H1 (cell line): ENCODE measurements at regions not wholly inside any gene's neighbourhood (a gene's known extent, or its start where the extent isn't known, plus 50 kb on each side); places are given as distances from the start of the nearest gene placed in this dataset.
A peak's percentile ranks its signal among the peaks of the same experiment; 100 is the strongest.

Experiments used
- CTCF ChIA-PET: fragments of 300-600 bp; sonication (Branson Sonifier 250); formaldehyde crosslinking; loops from one replicate; lab custom pipeline; 2021; ENCODE audit not compliant: partially characterized antibody; lab: Charles Lee
- POLR2A ChIA-PET: fragments of 300-600 bp; sonication (Branson Sonifier 250); formaldehyde crosslinking; loops from one replicate; lab custom pipeline; 2021; ENCODE audit warnings: inconsistent platforms; ENCODE audit not compliant: partially characterized antibody; lab: Charles Lee
- DNase-seq, 2 experiments: peaks; one replicate each; pipeline versions ENCODE4 v3.0.0 to v3.0.0-alpha.2; 2010 to 2022; ENCODE audit warnings: low spot score in 2 of 2, low read depth in 1 of 2, mixed read lengths in 1 of 2
- FAIRE-seq: peaks from 2 replicates; lab custom pipeline; 2011; peaks lifted over from hg19 to GRCh38; lab: Jason Lieb, UNC
- H2AFZ ChIP-seq: 2 replicates; pipeline ENCODE4 v1.8.1; 2012; ENCODE audit warnings: low read length, inconsistent platforms
- H2AK5ac ChIP-seq: 2 replicates; pipeline ENCODE4 v1.6.1; 2013; ENCODE audit warnings: low read depth, low read length
- H2BK120ac ChIP-seq: replicated peaks from 2 replicates; pipeline ENCODE3; 2013; ENCODE audit warnings: low read depth, low read length, inconsistent platforms
- H2BK12ac ChIP-seq: 2 replicates; pipeline ENCODE4 v1.6.1; 2013; ENCODE audit warnings: low read depth, low read length
- H2BK15ac ChIP-seq: 2 replicates; pipeline ENCODE4 v1.6.1; 2013; ENCODE audit warnings: low read length
- H2BK20ac ChIP-seq: 2 replicates; pipeline ENCODE4 v1.6.1; 2013; ENCODE audit warnings: low read length
- H2BK5ac ChIP-seq: 2 replicates; pipeline ENCODE4 v1.6.1; 2013; ENCODE audit warnings: low read depth, low read length
- H3K14ac ChIP-seq: 2 replicates; pipeline ENCODE4 v1.6.1; 2013; ENCODE audit warnings: inconsistent platforms; ENCODE audit not compliant: insufficient read length
- H3K18ac ChIP-seq: 2 replicates; pipeline ENCODE4 v1.6.1; 2013; ENCODE audit warnings: low read length; ENCODE audit errors: extremely low read depth
- H3K23ac ChIP-seq: 2 replicates; pipeline ENCODE4 v1.6.1; 2013; ENCODE audit warnings: inconsistent platforms; ENCODE audit not compliant: insufficient read length
- H3K23me2 ChIP-seq: 2 replicates; pipeline ENCODE4 v1.6.1; 2013; ENCODE audit warnings: low read depth, low read length
- H3K27ac ChIP-seq: 2 replicates; pipeline ENCODE4 v1.6.1; 2011; ENCODE audit warnings: low read depth, low read length, inconsistent platforms
- H3K27me3 ChIP-seq, 4 experiments: replicated peaks in 1 of 4; 1 replicate in 1 of 4; 2 replicates in 3 of 4; pipeline versions ENCODE4 v1.6.1 to v1.8.1; 2011 to 2013; ENCODE audit warnings: low read length in 3 of 4, mild to moderate bottlenecking in 3 of 4, inconsistent platforms in 2 of 4, mixed read lengths in 2 of 4, moderate library complexity in 1 of 4; ENCODE audit not compliant: control insufficient read depth in 3 of 4, insufficient read depth in 3 of 4; ENCODE audit errors: extremely low read depth in 1 of 4
- H3K36me3 ChIP-seq, 4 experiments: 2 replicates each; pipeline versions ENCODE4 v1.6.1 to v1.8.1; 2011 to 2013; ENCODE audit warnings: mild to moderate bottlenecking in 4 of 4, low read length in 3 of 4, moderate library complexity in 2 of 4, control low read depth in 1 of 4, inconsistent platforms in 1 of 4; ENCODE audit not compliant: insufficient read depth in 4 of 4, control insufficient read depth in 2 of 4
- H3K4ac ChIP-seq: replicated peaks from 2 replicates; pipeline ENCODE3; 2013; ENCODE audit warnings: low read length, low read depth, mixed read lengths, inconsistent platforms; ENCODE audit not compliant: insufficient read length
- H3K4me1 ChIP-seq, 4 experiments: replicated peaks in 1 of 4; 1 replicate in 1 of 4; 2 replicates in 3 of 4; pipeline versions ENCODE4 v1.6.1 to v1.8.1; 2011 to 2013; ENCODE audit warnings: low read length in 3 of 4, inconsistent platforms in 2 of 4, mixed read lengths in 1 of 4; ENCODE audit not compliant: insufficient read depth in 4 of 4, control insufficient read depth in 3 of 4
- H3K4me2 ChIP-seq, 2 experiments: 2 replicates each; pipeline versions ENCODE4 v1.6.1 to v1.8.1; 2011 to 2013; ENCODE audit warnings: low read depth in 2 of 2, low read length in 2 of 2, control low read depth in 1 of 2, inconsistent platforms in 1 of 2, mild to moderate bottlenecking in 1 of 2; ENCODE audit not compliant: insufficient read depth in 1 of 2
- H3K4me3 ChIP-seq, 4 experiments: fragments of 200-600, 300-600 bp in 1 of 4; sonication (generic), shearing (Covaris generic), sonication (Bioruptor Twin) in 1 of 4; 2 replicates each; pipeline versions ENCODE4 v1.5.1 to v1.8.1; 2011 to 2016; ENCODE audit warnings: low read length in 4 of 4, low read depth in 3 of 4, control low read depth in 2 of 4, inconsistent platforms in 2 of 4, mild to moderate bottlenecking in 2 of 4, mixed read lengths in 1 of 4, moderate library complexity in 1 of 4; ENCODE audit not compliant: insufficient read depth in 2 of 4; ENCODE audit errors: extremely low read depth in 1 of 4
- H3K56ac ChIP-seq: replicated peaks from 2 replicates; pipeline ENCODE3; 2013; ENCODE audit warnings: low read depth, mild to moderate bottlenecking, mixed read lengths, low read length, inconsistent platforms; ENCODE audit not compliant: insufficient read length
- H3K79me1 ChIP-seq: 2 replicates; pipeline ENCODE4 v1.6.1; 2013; ENCODE audit warnings: low read depth, low read length, control low read depth
- H3K79me2 ChIP-seq, 2 experiments: 2 replicates each; pipeline versions ENCODE4 v1.6.1 to v1.8.1; 2012 to 2013; ENCODE audit warnings: low read length in 2 of 2, mild to moderate bottlenecking in 2 of 2, inconsistent platforms in 1 of 2; ENCODE audit not compliant: insufficient read depth in 2 of 2, control insufficient read depth in 1 of 2
- H3K9ac ChIP-seq, 4 experiments: replicated peaks in 1 of 4; 1 replicate in 1 of 4; 2 replicates in 3 of 4; pipeline versions ENCODE4 v1.6.1 to v1.8.1; 2011 to 2013; ENCODE audit warnings: low read depth in 3 of 4, low read length in 3 of 4, control low read depth in 2 of 4, mild to moderate bottlenecking in 2 of 4, moderate library complexity in 2 of 4, inconsistent platforms in 1 of 4; ENCODE audit errors: extremely low read depth in 1 of 4
- H3K9me3 ChIP-seq, 2 experiments: 2 replicates each; pipeline versions ENCODE4 v1.6.1 to v1.8.1; 2012 to 2013; ENCODE audit warnings: mild to moderate bottlenecking in 2 of 2, moderate library complexity in 2 of 2, control low read depth in 1 of 2, inconsistent platforms in 1 of 2, low read depth in 1 of 2, low read length in 1 of 2, mixed read lengths in 1 of 2; ENCODE audit not compliant: insufficient read depth in 2 of 2
- H4K20me1 ChIP-seq, 2 experiments: replicated peaks in 1 of 2; 2 replicates each; pipeline versions ENCODE3 to v1.8.1; 2011 to 2013; ENCODE audit warnings: inconsistent platforms in 2 of 2, low read length in 2 of 2, mild to moderate bottlenecking in 1 of 2; ENCODE audit not compliant: insufficient read depth in 2 of 2, control insufficient read depth in 1 of 2
- H4K5ac ChIP-seq: 2 replicates; pipeline ENCODE4 v1.6.1; 2013; ENCODE audit warnings: low read length, low read depth, mixed read lengths, inconsistent platforms; ENCODE audit not compliant: insufficient read length
- H4K8ac ChIP-seq: 2 replicates; pipeline ENCODE4 v1.8.0; 2013; ENCODE audit warnings: mild to moderate bottlenecking, moderate library complexity, low read length, inconsistent platforms; ENCODE audit not compliant: insufficient read depth; ENCODE audit errors: extremely low read depth
- H4K91ac ChIP-seq: replicated peaks from 2 replicates; pipeline ENCODE3; 2013; ENCODE audit warnings: low read length, mixed read lengths, inconsistent platforms; ENCODE audit not compliant: insufficient read length
- ASH2L ChIP-seq: fragments of 200-600, 300-600 bp; sonication (generic); IDR thresholded peaks from one replicate; pipeline ENCODE4 v1.7.1; 2017; ENCODE audit warnings: low read length
- ATF3 ChIP-seq: IDR thresholded peaks from 2 replicates; pipeline ENCODE4 v1.6.1; 2011; ENCODE audit warnings: low read depth, mild to moderate bottlenecking, low read length; ENCODE audit not compliant: insufficient read depth
- GABPA ChIP-seq: IDR thresholded peaks from 2 replicates; pipeline ENCODE4 v1.6.1; 2011; ENCODE audit warnings: mild to moderate bottlenecking, low read length, moderate library complexity, borderline replicate concordance; ENCODE audit not compliant: insufficient read depth
- WGBS, 2 experiments: shearing (Covaris generic) in 1 of 2; methylation state at CpG; one replicate each; pipeline versions ENCODE4 v1.1.6 to v1.1.7; 2013 to 2015; ENCODE audit warnings: low lambda C conversion rate in 2 of 2, mixed read lengths in 2 of 2, inconsistent platforms in 1 of 2, low coverage in 1 of 2, missing lambda C conversion rate in 1 of 2; ENCODE audit not compliant: insufficient replicate concordance in 2 of 2, insufficient coverage in 1 of 2, insufficient read length in 1 of 2; ENCODE audit errors: extremely low coverage in 1 of 2, missing lambda C conversion rate in 1 of 2; 5-methylcytosine and 5-hydroxymethylcytosine counted together

- no peak overlapping the region for H3K23ac ChIP-seq
- no peak overlapping the region for H4K5ac ChIP-seq
- TF ChIP-seq GABPA (no peak), ASH2L (no peak), ATF3 (no peak)
- H3K27ac ChIP-seq: no peak overlapping the region
- DNase-seq: no peak
- H4K20me1 ChIP-seq: no peaks in the 10 kb centered on the region
- H3K4me1 ChIP-seq: no peaks in the 10 kb centered on the region
- ChIA-PET POLR2A (no interaction called here), CTCF (no interaction called here)
- H3K4me2 ChIP-seq: no peak overlapping the region
- no peak overlapping the region for H4K91ac ChIP-seq
- 98% methylated on average over 2 of the region's 2 CpGs; no CpG with 5 or more reads in 1 of the 2 experiments for WGBS, 2 experiments
- no peaks in the 10 kb centered on the region for H3K23me2 ChIP-seq
- H3K79me2 ChIP-seq: no peaks in the 10 kb centered on the region
- H3K79me1 ChIP-seq: no peaks in the 10 kb centered on the region
- H3K14ac ChIP-seq: no peak overlapping the region
- no peak overlapping the region for H2BK120ac ChIP-seq
- H2BK15ac ChIP-seq: no peak overlapping the region
- no peak overlapping the region for H3K9ac ChIP-seq
- no peak overlapping the region for H3K4ac ChIP-seq
- no peak overlapping the region for H3K4me3 ChIP-seq
- H2AFZ ChIP-seq: 0 out of 2 replicates have a peak overlapping the region, but pooled peaks have one; percentile 67
- H2BK5ac ChIP-seq: no peak overlapping the region
- H2AK5ac ChIP-seq: no peak overlapping the region
- no peak overlapping the region for H2BK20ac ChIP-seq
- H3K27me3 ChIP-seq: no peaks in the 10 kb centered on the region
- H4K8ac ChIP-seq: no peak overlapping the region
- no peaks in the 10 kb centered on the region for H3K36me3 ChIP-seq
- no peak overlapping the region for H3K18ac ChIP-seq
- no peak overlapping the region for H2BK12ac ChIP-seq
- FAIRE-seq: no peak
- H3K9me3 ChIP-seq: no peaks in the 10 kb centered on the region
- no peak overlapping the region for H3K56ac ChIP-seq
Measured at GRCh38 chr6:49038294-49038822, 424.7 kb downstream of the MMUT start.
